H1 (cell line): ENCODE measurements at regions not wholly inside any gene's neighbourhood (a gene's known extent, or its start where the extent isn't known, plus 50 kb on each side); places are given as distances from the start of the nearest gene placed in this dataset.

Experiments
- CTCF ChIA-PET: fragments of 300-600 bp; sonication (Branson Sonifier 250); formaldehyde crosslinking; loops from one replicate; lab custom pipeline; 2021; ENCODE audit not compliant: partially characterized antibody; lab: Charles Lee
- POLR2A ChIA-PET: fragments of 300-600 bp; sonication (Branson Sonifier 250); formaldehyde crosslinking; loops from one replicate; lab custom pipeline; 2021; ENCODE audit warnings: inconsistent platforms; ENCODE audit not compliant: partially characterized antibody; lab: Charles Lee
- DNase-seq, 2 experiments: peaks; one replicate each; pipeline versions ENCODE4 v3.0.0 to v3.0.0-alpha.2; 2010 to 2022; ENCODE audit warnings: low spot score in 2 of 2, low read depth in 1 of 2, mixed read lengths in 1 of 2
- FAIRE-seq: peaks from 2 replicates; lab custom pipeline; 2011; peaks lifted over from hg19 to GRCh38; lab: Jason Lieb, UNC
- H2AFZ ChIP-seq: 2 replicates; pipeline ENCODE4 v1.8.1; 2012; ENCODE audit warnings: low read length, inconsistent platforms
- H2AK5ac ChIP-seq: 2 replicates; pipeline ENCODE4 v1.6.1; 2013; ENCODE audit warnings: low read depth, low read length
- H2BK120ac ChIP-seq: replicated peaks from 2 replicates; pipeline ENCODE3; 2013; ENCODE audit warnings: low read depth, low read length, inconsistent platforms
- H2BK12ac ChIP-seq: 2 replicates; pipeline ENCODE4 v1.6.1; 2013; ENCODE audit warnings: low read depth, low read length
- H2BK15ac ChIP-seq: 2 replicates; pipeline ENCODE4 v1.6.1; 2013; ENCODE audit warnings: low read length
- H2BK20ac ChIP-seq: 2 replicates; pipeline ENCODE4 v1.6.1; 2013; ENCODE audit warnings: low read length
- H2BK5ac ChIP-seq: 2 replicates; pipeline ENCODE4 v1.6.1; 2013; ENCODE audit warnings: low read depth, low read length
- H3K14ac ChIP-seq: 2 replicates; pipeline ENCODE4 v1.6.1; 2013; ENCODE audit warnings: inconsistent platforms; ENCODE audit not compliant: insufficient read length
- H3K18ac ChIP-seq: 2 replicates; pipeline ENCODE4 v1.6.1; 2013; ENCODE audit warnings: low read length; ENCODE audit errors: extremely low read depth
- H3K23ac ChIP-seq: 2 replicates; pipeline ENCODE4 v1.6.1; 2013; ENCODE audit warnings: inconsistent platforms; ENCODE audit not compliant: insufficient read length
- H3K23me2 ChIP-seq: 2 replicates; pipeline ENCODE4 v1.6.1; 2013; ENCODE audit warnings: low read depth, low read length
- H3K27ac ChIP-seq: 2 replicates; pipeline ENCODE4 v1.6.1; 2011; ENCODE audit warnings: low read depth, low read length, inconsistent platforms
- H3K27me3 ChIP-seq, 4 experiments: replicated peaks in 1 of 4; 1 replicate in 1 of 4; 2 replicates in 3 of 4; pipeline versions ENCODE4 v1.6.1 to v1.8.1; 2011 to 2013; ENCODE audit warnings: low read length in 3 of 4, mild to moderate bottlenecking in 3 of 4, inconsistent platforms in 2 of 4, mixed read lengths in 2 of 4, moderate library complexity in 1 of 4; ENCODE audit not compliant: control insufficient read depth in 3 of 4, insufficient read depth in 3 of 4; ENCODE audit errors: extremely low read depth in 1 of 4
- H3K36me3 ChIP-seq, 4 experiments: 2 replicates each; pipeline versions ENCODE4 v1.6.1 to v1.8.1; 2011 to 2013; ENCODE audit warnings: mild to moderate bottlenecking in 4 of 4, low read length in 3 of 4, moderate library complexity in 2 of 4, control low read depth in 1 of 4, inconsistent platforms in 1 of 4; ENCODE audit not compliant: insufficient read depth in 4 of 4, control insufficient read depth in 2 of 4
- H3K4ac ChIP-seq: replicated peaks from 2 replicates; pipeline ENCODE3; 2013; ENCODE audit warnings: low read length, low read depth, mixed read lengths, inconsistent platforms; ENCODE audit not compliant: insufficient read length
- H3K4me1 ChIP-seq, 4 experiments: replicated peaks in 1 of 4; 1 replicate in 1 of 4; 2 replicates in 3 of 4; pipeline versions ENCODE4 v1.6.1 to v1.8.1; 2011 to 2013; ENCODE audit warnings: low read length in 3 of 4, inconsistent platforms in 2 of 4, mixed read lengths in 1 of 4; ENCODE audit not compliant: insufficient read depth in 4 of 4, control insufficient read depth in 3 of 4
- H3K4me2 ChIP-seq, 2 experiments: 2 replicates each; pipeline versions ENCODE4 v1.6.1 to v1.8.1; 2011 to 2013; ENCODE audit warnings: low read depth in 2 of 2, low read length in 2 of 2, control low read depth in 1 of 2, inconsistent platforms in 1 of 2, mild to moderate bottlenecking in 1 of 2; ENCODE audit not compliant: insufficient read depth in 1 of 2
- H3K4me3 ChIP-seq, 4 experiments: fragments of 200-600, 300-600 bp in 1 of 4; sonication (generic), shearing (Covaris generic), sonication (Bioruptor Twin) in 1 of 4; 2 replicates each; pipeline versions ENCODE4 v1.5.1 to v1.8.1; 2011 to 2016; ENCODE audit warnings: low read length in 4 of 4, low read depth in 3 of 4, control low read depth in 2 of 4, inconsistent platforms in 2 of 4, mild to moderate bottlenecking in 2 of 4, mixed read lengths in 1 of 4, moderate library complexity in 1 of 4; ENCODE audit not compliant: insufficient read depth in 2 of 4; ENCODE audit errors: extremely low read depth in 1 of 4
- H3K56ac ChIP-seq: replicated peaks from 2 replicates; pipeline ENCODE3; 2013; ENCODE audit warnings: low read depth, mild to moderate bottlenecking, mixed read lengths, low read length, inconsistent platforms; ENCODE audit not compliant: insufficient read length
- H3K79me1 ChIP-seq: 2 replicates; pipeline ENCODE4 v1.6.1; 2013; ENCODE audit warnings: low read depth, low read length, control low read depth
- H3K79me2 ChIP-seq, 2 experiments: 2 replicates each; pipeline versions ENCODE4 v1.6.1 to v1.8.1; 2012 to 2013; ENCODE audit warnings: low read length in 2 of 2, mild to moderate bottlenecking in 2 of 2, inconsistent platforms in 1 of 2; ENCODE audit not compliant: insufficient read depth in 2 of 2, control insufficient read depth in 1 of 2
- H3K9ac ChIP-seq, 4 experiments: replicated peaks in 1 of 4; 1 replicate in 1 of 4; 2 replicates in 3 of 4; pipeline versions ENCODE4 v1.6.1 to v1.8.1; 2011 to 2013; ENCODE audit warnings: low read depth in 3 of 4, low read length in 3 of 4, control low read depth in 2 of 4, mild to moderate bottlenecking in 2 of 4, moderate library complexity in 2 of 4, inconsistent platforms in 1 of 4; ENCODE audit errors: extremely low read depth in 1 of 4
- H3K9me3 ChIP-seq, 2 experiments: 2 replicates each; pipeline versions ENCODE4 v1.6.1 to v1.8.1; 2012 to 2013; ENCODE audit warnings: mild to moderate bottlenecking in 2 of 2, moderate library complexity in 2 of 2, control low read depth in 1 of 2, inconsistent platforms in 1 of 2, low read depth in 1 of 2, low read length in 1 of 2, mixed read lengths in 1 of 2; ENCODE audit not compliant: insufficient read depth in 2 of 2
- H4K20me1 ChIP-seq, 2 experiments: replicated peaks in 1 of 2; 2 replicates each; pipeline versions ENCODE3 to v1.8.1; 2011 to 2013; ENCODE audit warnings: inconsistent platforms in 2 of 2, low read length in 2 of 2, mild to moderate bottlenecking in 1 of 2; ENCODE audit not compliant: insufficient read depth in 2 of 2, control insufficient read depth in 1 of 2
- H4K5ac ChIP-seq: 2 replicates; pipeline ENCODE4 v1.6.1; 2013; ENCODE audit warnings: low read length, low read depth, mixed read lengths, inconsistent platforms; ENCODE audit not compliant: insufficient read length
- H4K8ac ChIP-seq: 2 replicates; pipeline ENCODE4 v1.8.0; 2013; ENCODE audit warnings: mild to moderate bottlenecking, moderate library complexity, low read length, inconsistent platforms; ENCODE audit not compliant: insufficient read depth; ENCODE audit errors: extremely low read depth
- H4K91ac ChIP-seq: replicated peaks from 2 replicates; pipeline ENCODE3; 2013; ENCODE audit warnings: low read length, mixed read lengths, inconsistent platforms; ENCODE audit not compliant: insufficient read length
- CREB1 ChIP-seq: IDR thresholded peaks from 2 replicates; pipeline ENCODE4 v1.6.1; 2012; ENCODE audit warnings: inconsistent platforms
- GABPA ChIP-seq: IDR thresholded peaks from 2 replicates; pipeline ENCODE4 v1.6.1; 2011; ENCODE audit warnings: mild to moderate bottlenecking, low read length, moderate library complexity, borderline replicate concordance; ENCODE audit not compliant: insufficient read depth
- KDM5A ChIP-seq: fragments of 200-600 bp; IDR thresholded peaks from 2 replicates; pipeline ENCODE4 v1.7.1; 2012; ENCODE audit warnings: mild to moderate bottlenecking, low read length, inconsistent platforms, mixed read lengths
- RFX5 ChIP-seq: IDR thresholded peaks from 2 replicates; pipeline ENCODE4 v1.6.1; 2011; ENCODE audit warnings: low read depth, low read length, improper control_type of control experiment, borderline replicate concordance
- TAF7 ChIP-seq: optimal IDR thresholded peaks from 2 replicates; pipeline ENCODE3; 2011; ENCODE audit warnings: low read depth, mild to moderate bottlenecking, inconsistent platforms, low read length, moderate library complexity, borderline replicate concordance
- WGBS, 2 experiments: shearing (Covaris generic) in 1 of 2; methylation state at CpG; one replicate each; pipeline versions ENCODE4 v1.1.6 to v1.1.7; 2013 to 2015; ENCODE audit warnings: low lambda C conversion rate in 2 of 2, mixed read lengths in 2 of 2, inconsistent platforms in 1 of 2, low coverage in 1 of 2, missing lambda C conversion rate in 1 of 2; ENCODE audit not compliant: insufficient replicate concordance in 2 of 2, insufficient coverage in 1 of 2, insufficient read length in 1 of 2; ENCODE audit errors: extremely low coverage in 1 of 2, missing lambda C conversion rate in 1 of 2; 5-methylcytosine and 5-hydroxymethylcytosine counted together

DNA sequence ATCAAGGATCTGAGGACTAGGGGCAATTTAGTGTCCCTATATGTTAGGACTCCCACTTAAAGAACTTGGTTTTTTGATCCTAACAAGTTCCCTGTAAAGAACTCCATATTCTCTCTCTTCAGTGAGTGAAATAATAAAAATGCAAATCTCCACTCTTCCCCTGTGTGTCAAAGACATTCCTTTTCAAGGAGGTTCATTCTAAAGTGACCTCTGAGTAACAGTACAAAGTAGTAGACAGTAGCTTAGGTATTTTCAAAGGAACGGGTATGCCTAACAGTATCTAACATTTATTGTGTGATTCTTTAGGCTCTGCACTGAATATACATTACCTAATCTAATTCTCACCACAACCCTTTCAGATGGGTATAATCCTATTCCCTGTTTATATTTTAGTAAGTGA lies 58.4 kb upstream of the SCOC start:
- H3K4me2 ChIP-seq, result no peak overlapping the region
- CTCF ChIA-PET, result interaction anchor here (0.6 to 2.3 kb wide), 10 partner anchors 9 to 658 kb away, joined by 3 to 11 read pairs (median 3); no protein-coding TSS in a partner anchor

More for the DNA sequence above, 58.4 kb upstream of the SCOC start:
- H4K91ac ChIP-seq, result no peak overlapping the region
- no peak overlapping the region for H2AK5ac ChIP-seq
- no peak overlapping the region for H3K4me3 ChIP-seq
- H3K79me2 ChIP-seq, result no peaks in the 10 kb centered on the region
- no peak overlapping the region for H2AFZ ChIP-seq
- peaks cover 10 to 31% (median 28%) of the 10 kb centered on the region in 4 experiments for H3K27me3 ChIP-seq
- H3K23ac ChIP-seq, result no peak overlapping the region
- H2BK20ac ChIP-seq, result no peak overlapping the region
- H3K56ac ChIP-seq, result no peak overlapping the region
- H3K36me3 ChIP-seq, result no peaks in the 10 kb centered on the region; a peak in 1 of 8 replicates
- WGBS, 2 experiments, result 96% methylated on average over 1 of the region's 1 CpG; no CpG with 5 or more reads in 1 of the 2 experiments
- H4K20me1 ChIP-seq, result peaks cover 0 to 4% of the 10 kb centered on the region in 2 experiments
- no peak overlapping the region for H3K27ac ChIP-seq
- H3K9me3 ChIP-seq, result no peaks in the 10 kb centered on the region
- no peak overlapping the region for H3K9ac ChIP-seq
- no peak overlapping the region for H3K18ac ChIP-seq
- 0 out of 2 replicates have a peak, but pooled peaks cover 2% of the 10 kb centered on the region for H3K23me2 ChIP-seq
- H4K8ac ChIP-seq, result no peak overlapping the region
- no peak overlapping the region for H2BK5ac ChIP-seq
- H2BK12ac ChIP-seq, result no peak overlapping the region
- no peak overlapping the region for H3K14ac ChIP-seq
- no peaks in the 10 kb centered on the region for H3K79me1 ChIP-seq
- DNase-seq (no peak), FAIRE-seq (no peak)
- POLR2A ChIA-PET, result interaction anchor here (1.0 kb wide), 1 partner anchor 15 kb away, joined by 4 read pairs; no protein-coding TSS in a partner anchor
- peaks cover 0 to 12% (median 5%) of the 10 kb centered on the region in 4 experiments; a peak in 6 of 7 replicates for H3K4me1 ChIP-seq
- no peak overlapping the region for H3K4ac ChIP-seq
- no peak overlapping the region for H2BK15ac ChIP-seq
- H2BK120ac ChIP-seq, result no peak overlapping the region
- TF ChIP-seq GABPA (no peak), RFX5 (no peak), CREB1 (no peak), KDM5A (no peak), TAF7 (no peak)
- H4K5ac ChIP-seq, result no peak overlapping the region
